PFSK-1 (cell line): ENCODE measurements at regions not wholly inside any gene's neighbourhood (a gene's known extent, or its start where the extent isn't known, plus 50 kb on each side); places are given as distances from the start of the nearest gene placed in this dataset.

Experiments used
- FOXP2 ChIP-seq: optimal IDR thresholded peaks from 2 replicates; pipeline ENCODE3; 2011; ENCODE audit warnings: borderline replicate concordance, control low read depth, inconsistent platforms; ENCODE audit not compliant: insufficient read depth; ENCODE audit errors: extremely low read length, extremely low read depth
- POLR2AphosphoS5 ChIP-seq: IDR thresholded peaks from 2 replicates; pipeline ENCODE4 v1.6.1; 2012; ENCODE audit warnings: low read depth, mild to moderate bottlenecking, control low read depth, low read length, moderate library complexity
- REST ChIP-seq, 2 experiments: IDR thresholded peaks; 2 replicates each; pipeline versions ENCODE4 v1.6.1 to v1.8.0; 2011 to 2012; ENCODE audit warnings: low read depth in 2 of 2, low read length in 2 of 2, control low read depth in 1 of 2, inconsistent platforms in 1 of 2, mild to moderate bottlenecking in 1 of 2, moderate library complexity in 1 of 2; ENCODE audit not compliant: insufficient read depth in 1 of 2
- SIN3A ChIP-seq: IDR thresholded peaks from 2 replicates; pipeline ENCODE4 v1.6.1; 2012; ENCODE audit warnings: mild to moderate bottlenecking, low read length, moderate library complexity, borderline replicate concordance; ENCODE audit not compliant: insufficient read depth
- TAF1 ChIP-seq: IDR thresholded peaks from 2 replicates; pipeline ENCODE4 v1.6.1; 2012; ENCODE audit warnings: low read length, control low read depth, borderline replicate concordance; ENCODE audit not compliant: insufficient read depth

DNA sequence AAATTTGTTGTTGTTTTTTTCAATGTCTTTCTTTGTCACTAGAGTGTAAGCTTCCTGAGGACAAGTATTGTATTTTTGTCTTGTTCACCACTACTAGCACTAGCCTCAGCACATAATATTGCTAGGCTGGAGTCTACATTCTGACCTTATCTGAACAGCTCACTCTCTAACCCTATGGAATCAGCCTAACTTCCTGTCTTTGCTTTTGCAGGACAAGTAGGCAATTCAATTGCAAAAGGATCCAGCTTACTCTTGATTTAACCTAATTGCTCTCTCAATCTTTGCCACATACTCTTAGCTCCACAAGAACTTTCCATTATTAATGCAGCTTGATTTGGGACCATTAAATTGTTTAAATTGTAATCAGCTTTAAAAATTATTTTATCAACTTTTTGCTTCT is 308.5 kb downstream of the MAN2A1 start:
- TF ChIP-seq TAF1 (no peak), POLR2AphosphoS5 (no peak), SIN3A (no peak), REST (IDR thresholded peaks at IDR 0.05; ENCODE audit: insufficient read depth in 1 of 2, low read depth in 2 of 2, low read length in 2 of 2) (no peak), FOXP2 (no peak)

GRCh38 chr5:109998726-109999125 is 309.0 kb downstream of the MAN2A1 start:
- TF ChIP-seq FOXP2, result no peak

- TF ChIP-seq TAF1, result no peak
- TF ChIP-seq REST (IDR thresholded peaks at IDR 0.05; ENCODE audit: insufficient read depth in 1 of 2, low read depth in 2 of 2, low read length in 2 of 2), result no peak
- TF ChIP-seq SIN3A, result no peak
- no peak for TF ChIP-seq POLR2AphosphoS5
- TF ChIP-seq FOXP2, result no peak
These were observed 311.9 kb downstream of the MAN2A1 start for GRCh38 chr5:110001648-110002047.

DNA sequence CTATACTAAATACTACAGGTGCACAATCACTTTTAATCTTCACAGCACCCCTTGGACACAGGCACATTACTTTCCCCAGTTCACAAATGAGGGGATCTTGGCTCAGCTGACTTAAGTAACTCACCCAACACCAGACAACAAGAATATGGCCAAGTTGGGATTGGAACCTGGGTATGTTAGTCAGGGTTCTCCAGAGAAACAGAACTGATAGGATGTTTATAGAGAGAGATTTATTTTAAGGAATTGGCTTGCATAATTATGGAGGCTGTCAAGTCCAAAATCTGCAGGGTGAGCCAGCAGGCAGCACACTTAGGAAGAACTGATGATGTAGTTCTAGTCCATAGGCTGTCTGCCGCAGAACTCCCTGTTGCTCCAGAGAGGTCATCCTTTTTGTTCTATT is 312.9 kb downstream of the MAN2A1 start:
- TF ChIP-seq SIN3A (no peak), TAF1 (no peak), FOXP2 (no peak), REST (IDR thresholded peaks at IDR 0.05; ENCODE audit: insufficient read depth in 1 of 2, low read depth in 2 of 2, low read length in 2 of 2) (no peak), POLR2AphosphoS5 (no peak)

DNA sequence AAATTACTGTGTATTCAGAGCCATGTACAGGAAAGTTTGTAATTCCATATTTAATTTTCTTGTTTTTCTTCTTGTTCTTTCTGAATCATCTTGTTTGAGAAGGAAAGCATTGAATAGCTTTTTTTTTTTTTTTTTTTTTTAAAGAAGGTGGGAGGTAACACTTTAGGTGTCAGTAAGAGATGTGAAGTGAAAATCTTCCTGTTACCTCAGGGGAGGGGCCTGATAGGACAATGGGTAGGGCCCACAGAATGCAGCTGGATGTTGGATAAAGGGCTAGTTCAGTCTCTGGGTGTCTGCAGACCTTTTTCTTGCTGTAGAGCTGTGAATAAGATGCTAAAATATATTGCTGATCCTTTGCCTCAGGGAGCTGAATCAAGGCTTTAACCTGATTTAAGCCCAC is 317.4 kb downstream of the MAN2A1 start:
- no peak for TF ChIP-seq SIN3A
- no peak for TF ChIP-seq TAF1
- TF ChIP-seq REST (IDR thresholded peaks at IDR 0.05; ENCODE audit: insufficient read depth in 1 of 2, low read depth in 2 of 2, low read length in 2 of 2), result no peak
- TF ChIP-seq FOXP2, result no peak
- no peak for TF ChIP-seq POLR2AphosphoS5
